WERI-Rb-1 (cell line): ENCODE measurements at regions not wholly inside any gene's neighbourhood (a gene's known extent, or its start where the extent isn't known, plus 50 kb on each side); places are given as distances from the start of the nearest gene placed in this dataset.

Experiments used
- DNase-seq: peaks from one replicate; pipeline ENCODE4 v3.0.0-alpha.2; 2020
- H3K27ac ChIP-seq: fragments of 250-450 bp; sonication (Bioruptor Pico); 2 replicates; pipeline ENCODE4 v1.5.1; 2020; ENCODE audit warnings: mild to moderate bottlenecking, moderate library complexity
- H3K27me3 ChIP-seq: fragments of 250-450 bp; sonication (Bioruptor Pico); 2 replicates; pipeline ENCODE4 v1.5.1; 2021; ENCODE audit warnings: mild to moderate bottlenecking, low read depth, moderate library complexity; ENCODE audit not compliant: insufficient read depth, severe bottlenecking
- H3K36me3 ChIP-seq: fragments of 250-450 bp; sonication (Bioruptor Pico); 2 replicates; pipeline ENCODE4 v1.5.1; 2020; ENCODE audit warnings: mild to moderate bottlenecking, moderate library complexity
- H3K4me3 ChIP-seq: 2 replicates; pipeline ENCODE4 v1.5.1; 2011; ENCODE audit warnings: low read depth, mild to moderate bottlenecking, control low read depth, low read length
- H3K9me3 ChIP-seq: fragments of 250-450 bp; sonication (Bioruptor Pico); 2 replicates; pipeline ENCODE4 v1.5.1; 2021; ENCODE audit warnings: mild to moderate bottlenecking, moderate library complexity; ENCODE audit not compliant: severe bottlenecking
- TF ChIP-seq, protein P1 (sequence below): IDR thresholded peaks from 2 replicates; pipeline ENCODE4 v1.5.1; 2011; ENCODE audit warnings: low read depth, mild to moderate bottlenecking, control low read depth, inconsistent platforms, low read length

DNA sequence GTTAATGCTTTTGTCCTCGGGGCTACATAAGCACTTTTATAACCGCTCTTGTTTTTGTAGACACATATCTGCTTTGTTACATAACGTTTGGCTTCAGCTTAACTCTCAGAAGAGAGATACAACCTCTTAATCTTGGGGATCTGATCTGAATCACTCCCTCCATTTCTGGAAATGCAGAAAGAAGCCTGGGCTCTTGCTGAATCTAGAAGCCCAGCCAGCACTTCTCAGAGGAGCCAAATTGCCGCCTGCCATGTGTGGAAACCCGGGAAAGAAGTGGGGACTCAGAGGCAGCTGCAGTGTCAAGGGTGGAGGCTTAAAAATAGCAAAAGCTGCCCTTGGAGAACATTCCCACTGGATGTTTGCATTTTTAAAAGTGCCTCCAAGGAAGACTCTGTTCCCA is 69.3 kb upstream of the LDB2 start:
- TF ChIP-seq, protein P1, sequence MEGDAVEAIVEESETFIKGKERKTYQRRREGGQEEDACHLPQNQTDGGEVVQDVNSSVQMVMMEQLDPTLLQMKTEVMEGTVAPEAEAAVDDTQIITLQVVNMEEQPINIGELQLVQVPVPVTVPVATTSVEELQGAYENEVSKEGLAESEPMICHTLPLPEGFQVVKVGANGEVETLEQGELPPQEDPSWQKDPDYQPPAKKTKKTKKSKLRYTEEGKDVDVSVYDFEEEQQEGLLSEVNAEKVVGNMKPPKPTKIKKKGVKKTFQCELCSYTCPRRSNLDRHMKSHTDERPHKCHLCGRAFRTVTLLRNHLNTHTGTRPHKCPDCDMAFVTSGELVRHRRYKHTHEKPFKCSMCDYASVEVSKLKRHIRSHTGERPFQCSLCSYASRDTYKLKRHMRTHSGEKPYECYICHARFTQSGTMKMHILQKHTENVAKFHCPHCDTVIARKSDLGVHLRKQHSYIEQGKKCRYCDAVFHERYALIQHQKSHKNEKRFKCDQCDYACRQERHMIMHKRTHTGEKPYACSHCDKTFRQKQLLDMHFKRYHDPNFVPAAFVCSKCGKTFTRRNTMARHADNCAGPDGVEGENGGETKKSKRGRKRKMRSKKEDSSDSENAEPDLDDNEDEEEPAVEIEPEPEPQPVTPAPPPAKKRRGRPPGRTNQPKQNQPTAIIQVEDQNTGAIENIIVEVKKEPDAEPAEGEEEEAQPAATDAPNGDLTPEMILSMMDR: no peak
- H3K27me3 ChIP-seq: peaks cover 21% of the 10 kb centered on the region
- DNase-seq: no peak
- H3K9me3 ChIP-seq: no peaks in the 10 kb centered on the region
- H3K36me3 ChIP-seq: no peaks in the 10 kb centered on the region
- H3K4me3 ChIP-seq: no peak overlapping the region
- no peak overlapping the region for H3K27ac ChIP-seq

DNA sequence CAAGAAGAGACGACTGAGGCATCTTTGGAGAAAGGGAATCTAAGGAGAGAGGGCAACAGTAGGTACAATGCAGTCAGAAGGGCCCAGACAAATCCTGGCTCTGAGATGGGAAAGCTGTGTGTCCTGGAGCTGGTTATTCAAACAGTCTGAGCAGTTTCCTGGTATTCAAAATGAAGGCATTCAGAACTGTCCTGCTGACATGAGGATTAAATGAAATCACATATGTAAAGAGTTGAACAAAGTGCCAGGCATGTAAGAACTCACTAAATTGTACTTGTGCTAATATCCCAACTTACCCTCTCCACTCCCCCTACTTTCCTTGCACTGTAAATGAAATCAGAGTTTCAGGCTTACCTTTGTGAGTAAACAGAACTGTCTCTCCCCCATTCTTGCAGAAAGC is 60.9 kb upstream of the LDB2 start:
- Histone ChIP-seq H3K9me3 (peaks cover 6% of the 10 kb centered on the region), H3K27me3 (peaks cover 7% of the 10 kb centered on the region), H3K4me3 (no peak overlapping the region), H3K36me3 (no peaks in the 10 kb centered on the region), H3K27ac (no peak overlapping the region)
- TF ChIP-seq, protein P1: no peak
- DNase-seq: no peak

DNA sequence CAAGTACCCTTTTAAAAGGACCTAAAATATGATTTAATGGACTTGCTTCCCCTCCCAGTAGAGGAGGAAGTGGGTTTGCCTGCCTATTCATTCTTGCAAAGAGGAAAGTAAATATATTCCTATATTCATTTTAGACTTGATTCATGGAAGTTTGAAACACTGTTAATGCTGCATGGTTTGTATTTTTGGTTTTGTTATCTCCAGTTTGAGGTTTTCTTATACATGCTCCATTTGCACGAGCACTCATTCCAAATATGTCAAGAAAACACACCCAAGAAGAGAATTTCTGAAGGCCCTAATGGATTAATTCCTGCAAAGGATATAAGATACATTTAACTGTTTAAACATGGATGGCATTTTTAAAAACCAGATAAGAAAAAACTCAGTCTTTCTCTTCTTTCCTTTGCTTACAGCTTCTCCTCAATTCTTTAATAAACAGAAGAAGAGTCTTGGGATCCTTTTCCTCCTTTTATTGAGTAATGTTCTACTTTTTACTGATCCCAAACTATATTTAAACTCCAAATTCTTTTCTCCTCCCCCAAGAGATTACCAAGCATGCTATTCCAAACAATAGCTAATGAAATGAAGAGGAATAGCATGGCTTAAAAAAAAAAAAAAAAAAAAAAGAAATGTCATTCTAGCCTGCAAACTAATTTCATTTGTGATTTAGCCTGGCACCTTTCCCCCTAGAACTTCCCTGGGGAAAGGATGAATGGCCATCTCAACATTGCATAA is 54.6 kb upstream of the LDB2 start:
- H3K27ac ChIP-seq: no peak overlapping the region
- no peak overlapping the region for H3K4me3 ChIP-seq
- H3K36me3 ChIP-seq: no peaks in the 10 kb centered on the region
- peaks cover 5% of the 10 kb centered on the region for H3K9me3 ChIP-seq
- H3K27me3 ChIP-seq: peaks cover 18% of the 10 kb centered on the region
- TF ChIP-seq, protein P1: no peak
- no peak for DNase-seq

DNA sequence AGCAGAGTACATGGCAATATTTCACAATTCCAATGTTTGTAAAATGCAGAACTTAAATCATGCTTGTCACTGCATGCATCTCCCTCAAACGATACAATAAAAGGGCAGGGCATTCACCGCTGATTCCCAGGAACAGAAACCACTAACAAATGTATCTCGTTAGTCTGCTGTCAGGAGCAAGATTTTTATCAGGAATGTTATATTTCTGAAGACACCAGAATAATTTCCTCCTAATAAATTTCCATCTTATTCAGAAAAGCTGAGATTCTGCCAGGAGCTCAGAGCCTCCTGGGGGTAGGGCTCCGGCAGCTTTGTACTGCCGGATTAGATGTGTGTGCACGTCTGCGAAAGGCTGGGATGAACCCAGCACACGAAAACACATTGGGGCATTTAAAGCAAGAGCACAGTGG is 54.0 kb upstream of the LDB2 start:
- TF ChIP-seq, protein P1: no peak

More for the DNA sequence above, 54.0 kb upstream of the LDB2 start:
- peaks cover 5% of the 10 kb centered on the region for H3K9me3 ChIP-seq
- no peak overlapping the region for H3K4me3 ChIP-seq
- no peak overlapping the region for H3K27ac ChIP-seq
- DNase-seq: no peak
- no peaks in the 10 kb centered on the region for H3K36me3 ChIP-seq
- peaks cover 18% of the 10 kb centered on the region for H3K27me3 ChIP-seq
